HL-60/S4 treated with phorbol 12-myristate 13-acetate at 8.2 ng/mL for 4 days and 3 days (cell line): ENCODE measurements at regions not wholly inside any gene's neighbourhood (a gene's known extent, or its start where the extent isn't known, plus 50 kb on each side); places are given as distances from the start of the nearest gene placed in this dataset.

ENCODE experiments used
- in situ Hi-C: fragments of 300-500 bp; cut with MboI; formaldehyde crosslinking; loops from 2 replicates; pipeline ENCODE4 v1.15.0; 2022; ENCODE audit warnings: low sequenced_read_pairs

DNA sequence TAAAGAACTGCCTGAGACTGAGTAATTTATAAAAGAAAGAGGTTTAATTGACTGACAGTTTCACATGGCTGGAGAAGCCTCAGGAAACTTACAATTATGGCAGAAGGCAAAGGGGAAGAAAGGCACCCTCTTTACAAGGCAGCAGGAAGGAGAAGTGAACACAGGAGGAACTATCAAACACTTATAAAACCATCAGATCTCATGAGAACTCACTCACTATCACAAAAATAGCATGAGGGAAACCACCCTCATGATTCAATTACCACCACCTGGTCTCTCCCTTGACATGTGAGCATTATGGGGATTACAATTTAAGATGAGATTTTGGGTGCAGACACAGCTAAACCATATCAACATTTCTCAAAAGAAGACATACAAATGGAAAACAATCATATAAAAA, 266.3 kb downstream of the EPM2A start:
- in situ Hi-C loops, result no loop called here

DNA sequence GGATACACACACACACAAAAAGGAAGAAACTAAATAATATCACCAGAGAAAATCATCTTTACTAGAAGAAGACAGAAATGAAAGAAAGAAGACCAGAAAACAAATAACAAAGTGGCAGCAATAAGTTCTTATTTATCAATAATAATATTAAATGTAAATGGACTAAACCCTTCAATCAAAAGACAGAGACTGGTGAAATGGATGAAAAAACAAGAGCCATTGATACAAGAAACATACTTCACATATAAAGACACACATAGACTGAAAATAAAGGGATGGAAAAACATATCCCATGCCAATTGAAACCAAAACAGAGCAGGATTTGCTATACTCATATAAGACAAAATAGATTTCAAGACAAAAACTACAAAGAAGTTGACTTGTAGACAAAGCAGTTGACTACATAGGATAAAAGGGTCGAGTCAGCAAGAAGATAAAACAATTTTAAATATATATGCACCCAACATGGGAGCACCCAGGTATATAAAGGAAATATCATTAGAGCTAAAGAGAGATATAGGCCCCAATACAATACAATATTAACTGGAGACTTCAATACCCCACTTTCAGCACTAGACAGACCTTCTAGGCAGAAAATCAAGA, 259.4 kb downstream of the EPM2A start:
- in situ Hi-C loops, result no loop called here

DNA sequence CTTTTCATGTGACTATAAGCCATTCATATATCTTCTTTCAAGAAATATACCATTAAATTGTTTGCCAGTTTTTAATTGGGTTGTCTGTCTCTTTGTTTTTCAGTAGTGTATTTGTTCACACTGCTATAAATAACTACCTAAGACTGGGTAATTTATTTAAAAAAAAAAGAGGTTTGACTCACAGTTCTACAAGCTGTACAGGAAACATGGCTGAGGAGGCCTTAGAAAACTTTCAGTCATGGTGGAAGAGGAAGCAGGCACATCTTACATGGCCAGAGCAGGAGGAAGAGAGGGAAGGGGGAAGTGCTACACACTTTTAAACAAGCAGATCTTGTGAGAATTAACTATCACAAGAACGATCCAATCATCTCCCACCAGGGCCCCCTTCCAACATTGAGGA, 255.3 kb downstream of the EPM2A start:
- in situ Hi-C loops, result no loop called here

DNA sequence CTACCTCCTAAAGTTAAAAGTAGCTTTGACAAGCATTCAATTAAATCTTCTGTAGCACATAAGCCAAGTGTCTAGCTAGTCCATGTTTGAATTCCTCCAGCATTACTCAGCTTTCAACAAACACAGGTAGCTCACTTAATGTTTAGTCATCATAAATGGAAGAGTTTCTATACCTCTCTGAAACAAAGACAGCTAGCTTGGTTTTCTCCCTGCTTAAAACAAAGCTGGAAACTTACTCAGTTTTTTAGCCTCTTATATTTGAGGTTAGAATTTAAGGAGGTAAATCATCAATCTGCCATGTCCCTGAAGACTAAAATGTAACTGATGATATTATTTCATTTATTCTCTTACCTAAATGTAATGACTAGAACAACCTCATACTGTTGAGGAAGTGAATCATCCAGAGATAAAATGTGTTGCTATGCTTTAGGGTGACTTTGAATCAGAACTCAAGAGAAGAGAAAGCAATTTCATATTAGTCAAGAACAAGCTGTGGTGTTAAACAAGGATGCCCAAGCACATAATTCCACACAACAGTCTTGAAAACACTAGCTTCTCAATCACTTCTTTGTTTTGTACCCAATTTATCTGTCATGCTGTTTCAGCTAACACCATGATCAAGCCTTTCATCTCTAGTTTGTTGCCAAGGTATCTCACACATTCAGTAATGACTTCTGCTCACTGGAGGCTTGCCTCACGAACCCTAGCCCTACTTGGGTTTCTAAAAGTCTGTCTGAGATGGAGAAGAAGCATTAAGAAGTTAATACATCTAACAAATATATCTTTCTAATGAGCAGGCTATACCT, 251.9 kb downstream of the EPM2A start:
- in situ Hi-C loops, result no loop called here

- in situ Hi-C loops, result no loop called here
These were observed 250.0 kb downstream of the EPM2A start for GRCh38 chr6:145485288-145485687.

DNA sequence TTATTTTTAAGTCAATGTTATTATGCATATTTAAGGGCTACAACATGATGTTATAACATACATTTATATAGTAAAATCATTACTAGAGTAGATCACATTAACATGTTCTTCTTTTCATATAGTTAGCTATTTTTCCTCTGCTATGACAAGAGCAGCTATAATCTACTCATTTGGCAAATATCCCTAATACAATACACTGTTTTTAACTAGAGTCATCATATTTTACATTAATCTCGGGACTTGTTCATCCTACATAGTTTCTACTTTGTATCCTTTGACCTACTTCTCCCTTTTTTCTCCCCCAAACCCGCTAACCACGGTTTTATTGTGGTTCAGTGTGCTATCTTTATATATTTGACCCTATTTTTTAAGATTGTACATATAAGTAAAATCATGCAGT, 249.0 kb downstream of the EPM2A start:
- in situ Hi-C loops, result no loop called here

DNA sequence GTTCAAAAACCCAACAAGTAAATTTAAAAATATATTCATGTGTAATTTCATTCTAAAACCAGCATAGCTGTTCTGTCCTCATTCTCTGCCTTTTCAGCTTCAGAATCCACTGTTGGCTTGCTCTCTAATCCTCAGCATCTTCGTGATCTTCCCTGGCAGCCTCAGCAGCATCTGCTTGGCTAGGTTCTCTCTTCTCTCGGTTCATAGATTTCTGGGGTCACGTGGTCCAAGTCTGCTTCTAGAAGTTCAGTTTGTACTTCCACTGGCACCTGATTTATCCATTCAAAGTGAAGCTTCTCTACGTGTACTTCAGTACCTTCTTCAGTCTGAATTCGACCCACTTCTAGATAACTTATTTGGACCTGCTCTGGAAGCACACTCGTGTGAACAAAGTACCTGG, 245.7 kb downstream of the EPM2A start:
- in situ Hi-C loops, result no loop called here

- in situ Hi-C loops, result no loop called here
These were observed 245.3 kb downstream of the EPM2A start for GRCh38 chr6:145490068-145490467.

- in situ Hi-C loops, result no loop called here
These were observed 244.2 kb downstream of the EPM2A start for GRCh38 chr6:145491126-145491525.

DNA sequence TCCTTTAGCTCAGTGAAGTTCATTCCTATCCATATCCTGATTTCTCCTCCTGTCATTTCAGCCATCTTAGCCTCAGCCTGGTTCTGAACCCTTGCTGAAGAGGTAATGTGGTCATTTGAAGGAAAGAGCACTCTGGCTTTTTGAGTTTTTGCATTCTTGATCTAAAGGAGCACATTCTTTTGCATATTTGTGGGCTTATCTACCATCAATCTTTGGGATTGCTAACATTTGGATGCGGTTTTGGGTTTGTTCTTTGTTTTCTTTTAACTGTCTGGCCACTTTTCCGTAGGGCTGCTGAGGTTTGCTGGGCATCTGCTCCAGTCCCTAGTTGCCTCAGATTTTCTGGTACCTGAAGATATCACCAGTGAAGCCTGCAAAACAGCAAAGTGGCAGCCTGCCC, 238.3 kb downstream of the EPM2A start:
- in situ Hi-C loops, result no loop called here

GRCh38 chr6:145498425-145498824, 236.9 kb downstream of the EPM2A start:
- in situ Hi-C loops, result no loop called here

GRCh38 chr6:145502416-145502815, 232.9 kb downstream of the EPM2A start:
- in situ Hi-C loops, result no loop called here

DNA sequence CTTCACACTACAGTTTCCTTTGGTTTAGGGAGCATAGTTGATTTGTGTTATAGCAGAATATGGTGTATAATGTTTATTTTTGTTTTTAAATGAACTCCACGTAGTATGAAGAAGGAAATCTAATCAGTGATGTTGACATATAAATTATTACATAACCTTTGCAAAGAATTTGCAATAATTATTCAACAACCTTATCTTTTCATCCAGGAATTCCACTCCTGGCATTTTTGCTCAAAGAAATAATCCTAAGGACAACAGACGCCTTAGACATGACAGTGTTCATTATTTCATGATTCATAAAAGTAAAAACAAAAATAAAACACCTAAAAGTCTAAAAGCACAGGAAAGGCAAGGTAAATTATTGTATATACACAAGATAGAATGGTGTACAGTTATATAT, 229.2 kb downstream of the EPM2A start:
- in situ Hi-C loops, result no loop called here

DNA sequence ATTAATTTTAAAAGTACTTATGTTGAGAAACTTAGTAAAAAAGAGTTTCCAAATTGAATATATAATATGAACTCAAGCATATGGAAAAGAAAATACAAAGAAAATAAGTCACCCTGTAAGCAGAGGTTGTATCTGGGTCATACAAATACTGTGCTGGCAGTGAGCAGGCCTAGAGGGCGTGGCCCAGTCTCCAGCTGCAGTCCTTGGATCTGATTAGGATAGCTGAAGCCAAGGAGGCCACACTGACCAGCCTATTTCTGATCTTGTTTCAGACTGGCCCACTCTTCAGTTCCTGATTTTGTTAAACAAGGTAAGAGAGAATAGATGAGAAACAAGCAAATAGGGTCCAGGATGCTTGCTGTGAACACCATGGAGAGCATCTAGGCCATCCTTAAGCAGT, 228.8 kb downstream of the EPM2A start:
- in situ Hi-C loops, result no loop called here

GRCh38 chr6:145507239-145507638, 228.1 kb downstream of the EPM2A start:
- in situ Hi-C loops, result no loop called here

DNA sequence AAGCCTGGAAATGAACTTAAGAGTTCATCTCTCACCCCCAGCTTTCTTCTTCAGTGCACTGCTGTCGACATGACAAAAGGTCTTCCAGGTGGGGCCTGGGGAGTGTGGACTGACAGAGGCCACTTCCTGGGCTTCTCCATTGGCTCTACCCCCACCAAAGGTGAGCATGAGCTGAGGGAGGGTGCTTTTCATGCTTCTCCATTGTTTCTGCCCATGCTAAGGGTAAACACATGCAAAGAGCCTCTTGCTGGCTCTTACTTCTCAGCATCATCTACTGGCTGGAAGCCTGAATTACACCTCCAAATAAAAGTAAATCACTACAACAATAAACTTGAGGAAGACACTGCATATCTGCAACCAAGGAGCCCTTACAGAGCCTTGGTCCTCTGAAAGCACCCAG, 227.2 kb downstream of the EPM2A start:
- in situ Hi-C loops, result no loop called here

GRCh38 chr6:145517492-145517891, 217.8 kb downstream of the EPM2A start:
- in situ Hi-C loops, result no loop called here

GRCh38 chr6:145525038-145525437, 210.3 kb downstream of the EPM2A start:
- in situ Hi-C loops, result no loop called here

- in situ Hi-C loops, result no loop called here
These were observed 205.7 kb downstream of the EPM2A start for GRCh38 chr6:145529582-145529981.

DNA sequence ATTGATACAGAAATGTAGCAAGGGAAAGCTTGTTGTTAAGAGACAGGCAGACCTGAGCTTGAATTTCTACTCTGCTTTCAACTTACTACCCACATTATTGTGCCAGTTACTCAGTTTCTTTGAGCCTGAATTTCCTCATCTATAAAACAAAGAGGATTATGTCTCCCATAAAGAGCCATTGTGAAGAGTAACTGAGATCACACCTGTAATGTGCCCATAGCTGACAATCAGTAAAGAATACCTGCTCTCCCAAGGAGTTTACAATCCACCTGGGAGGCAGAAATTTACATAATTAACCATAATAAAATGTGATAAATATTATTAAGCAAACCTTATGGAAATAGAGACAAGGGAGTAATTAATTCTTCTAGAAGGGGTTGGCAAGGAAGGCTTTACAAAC, 204.9 kb downstream of the EPM2A start:
- in situ Hi-C loops, result no loop called here

DNA sequence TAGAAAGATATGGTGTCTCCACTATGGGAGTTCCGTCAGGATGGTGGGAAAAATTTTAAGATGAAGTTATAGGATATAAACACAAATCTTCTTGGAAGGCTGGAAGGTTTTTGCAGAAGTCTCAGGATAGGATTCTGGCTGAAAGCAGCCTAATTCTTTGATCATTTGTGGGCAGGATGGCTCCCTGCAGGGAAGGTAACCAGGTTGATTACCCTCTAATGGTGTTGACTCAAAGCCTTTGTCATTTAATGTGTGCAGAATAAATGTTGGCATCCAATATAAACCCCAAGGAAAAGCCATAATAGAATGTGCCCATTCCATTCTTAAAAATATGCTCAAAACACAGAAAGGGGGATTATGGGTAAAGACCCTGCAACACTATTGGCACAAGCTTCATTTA, 204.3 kb downstream of the EPM2A start:
- in situ Hi-C loops, result no loop called here

DNA sequence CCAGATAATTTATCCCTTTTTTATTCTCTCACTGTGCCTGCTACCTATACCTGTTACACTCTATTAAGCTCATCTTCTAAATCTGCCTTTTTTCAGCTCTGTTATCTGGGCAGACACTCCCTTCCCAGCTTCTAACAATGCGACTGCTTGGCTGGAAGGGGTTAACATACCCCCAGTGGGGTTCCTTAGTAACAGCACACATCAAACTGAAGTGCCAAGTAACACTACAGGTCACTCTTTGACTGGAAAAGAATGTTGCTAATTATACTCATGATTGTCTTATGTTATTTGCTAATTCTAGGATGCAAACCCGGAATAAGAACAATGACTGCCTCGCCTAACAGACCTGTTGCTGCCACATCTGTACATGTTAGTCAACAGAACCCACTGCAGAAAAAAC, 203.5 kb downstream of the EPM2A start:
- in situ Hi-C loops, result no loop called here

- in situ Hi-C loops, result no loop called here
These were observed 203.0 kb downstream of the EPM2A start for GRCh38 chr6:145532361-145532760.
